Endothelial cell of umbilical vein (primary cell): ENCODE measurements at regions not wholly inside any gene's neighbourhood (a gene's known extent, or its start where the extent isn't known, plus 50 kb on each side); places are given as distances from the start of the nearest gene placed in this dataset.

ENCODE experiments used
- BruUV-seq: library from RNA; stranded (reverse); fragments of 400-500 nt; replicated peaks from 2 replicates; lab custom pipeline; 2021; lab: Mats Ljungman, UMichigan
- CTCF ChIA-PET: fragments of 300-600, 350-600 bp; sonication (Branson Sonifier 250); formaldehyde crosslinking; loops from one replicate; lab custom pipeline; 2021; ENCODE audit warnings: antibody characterized with exemption, inconsistent platforms; lab: Charles Lee
- POLR2A ChIA-PET: fragments of 300-600, 350-600 bp; sonication (Branson Sonifier 250); formaldehyde crosslinking; loops from one replicate; lab custom pipeline; 2021; ENCODE audit warnings: antibody characterized with exemption, inconsistent platforms; lab: Charles Lee
- DNase-seq: peaks from one replicate; pipeline ENCODE4 v3.0.0-alpha.2; 2011; ENCODE audit warnings: low read depth, low spot score
- FAIRE-seq: peaks from 2 replicates; lab custom pipeline; 2011; peaks lifted over from hg19 to GRCh38; lab: Jason Lieb, UNC
- H2AFZ ChIP-seq: 2 replicates; pipeline ENCODE4 v1.6.0; 2012; ENCODE audit warnings: low read depth, low read length, control low read depth, inconsistent platforms
- H3K27ac ChIP-seq: 2 replicates; pipeline ENCODE4 v1.5.1; 2011; ENCODE audit warnings: low read depth, mild to moderate bottlenecking, control low read depth, low read length, moderate library complexity; ENCODE audit not compliant: insufficient read depth
- H3K27me3 ChIP-seq, 2 experiments: 2 replicates each; pipeline versions ENCODE4 v1.6.0 to v1.6.1; 2011; ENCODE audit warnings: low read length in 2 of 2, mixed read lengths in 1 of 2; ENCODE audit not compliant: control insufficient read depth in 2 of 2, insufficient read depth in 2 of 2
- H3K36me3 ChIP-seq, 2 experiments: 2 replicates in 1 of 2; 3 replicates in 1 of 2; pipeline ENCODE4 v1.5.1; 2011; ENCODE audit warnings: low read length in 2 of 2, mild to moderate bottlenecking in 1 of 2, moderate library complexity in 1 of 2; ENCODE audit not compliant: control insufficient read depth in 2 of 2, insufficient read depth in 2 of 2; ENCODE audit errors: extremely low read depth in 1 of 2
- H3K4me1 ChIP-seq: 3 replicates; pipeline ENCODE4 v1.5.1; 2011; ENCODE audit warnings: mild to moderate bottlenecking, low read length; ENCODE audit not compliant: control insufficient read depth, insufficient read depth; ENCODE audit errors: extremely low read depth
- H3K4me2 ChIP-seq: 2 replicates; pipeline ENCODE4 v1.6.1; 2011; ENCODE audit warnings: low read length, control low read depth, mixed read lengths; ENCODE audit not compliant: insufficient read depth
- H3K4me3 ChIP-seq, 3 experiments: fragments of 200-600 bp in 1 of 3; sonication (generic), shearing (Covaris generic) in 1 of 3; replicated peaks in 1 of 3; 2 replicates each; pipeline ENCODE4 v1.5.1; 2011 to 2016; ENCODE audit warnings: control low read depth in 3 of 3, low read length in 3 of 3, mild to moderate bottlenecking in 2 of 3, inconsistent platforms in 1 of 3, low read depth in 1 of 3, moderate library complexity in 1 of 3; ENCODE audit not compliant: insufficient read depth in 1 of 3
- H3K79me2 ChIP-seq: 2 replicates; pipeline ENCODE4 v1.6.0; 2012; ENCODE audit warnings: low read length, inconsistent platforms; ENCODE audit not compliant: control insufficient read depth, insufficient read depth
- H3K9ac ChIP-seq: replicated peaks from 2 replicates; pipeline ENCODE3; 2011; ENCODE audit warnings: low read length, control low read depth; ENCODE audit not compliant: insufficient read depth; ENCODE audit errors: extremely low read depth
- H3K9me1 ChIP-seq: replicated peaks from 3 replicates; pipeline ENCODE4 v1.6.0; 2011; ENCODE audit warnings: mild to moderate bottlenecking, low read length; ENCODE audit not compliant: control insufficient read depth, insufficient read depth; ENCODE audit errors: extremely low read depth
- H3K9me3 ChIP-seq: replicated peaks from 2 replicates; pipeline ENCODE4 v1.5.1; 2012; ENCODE audit warnings: low read length, inconsistent platforms; ENCODE audit not compliant: control insufficient read depth, insufficient read depth
- H4K20me1 ChIP-seq: replicated peaks from 2 replicates; pipeline ENCODE3; 2011; ENCODE audit warnings: mild to moderate bottlenecking, low read length; ENCODE audit not compliant: control insufficient read depth, insufficient read depth; ENCODE audit errors: extremely low read depth
- EZH2 ChIP-seq: IDR thresholded peaks from 2 replicates; pipeline ENCODE4 v1.6.1; 2012; ENCODE audit warnings: borderline replicate concordance, low read depth, mild to moderate bottlenecking, moderate library complexity, low read length, inconsistent platforms; ENCODE audit not compliant: severe bottlenecking
- FOS ChIP-seq: IDR thresholded peaks from 2 replicates; pipeline ENCODE4 v1.6.1; 2011; ENCODE audit warnings: mild to moderate bottlenecking, low read length, moderate library complexity, borderline replicate concordance; ENCODE audit not compliant: insufficient read depth
- GATA2 ChIP-seq: IDR thresholded peaks from 2 replicates; pipeline ENCODE4 v1.7.0; 2011; ENCODE audit warnings: low read depth, mild to moderate bottlenecking, moderate library complexity, mixed read lengths, low read length; ENCODE audit not compliant: insufficient read length, insufficient read depth
- JUN ChIP-seq: IDR thresholded peaks from 2 replicates; pipeline ENCODE4 v1.6.1; 2011; ENCODE audit warnings: borderline replicate concordance, low read depth; ENCODE audit not compliant: insufficient read length, insufficient read depth
- MYC ChIP-seq: IDR thresholded peaks from one replicate; pipeline ENCODE4 v1.6.1; 2011; ENCODE audit warnings: mild to moderate bottlenecking, low read depth, low read length
- POLR2A ChIP-seq: IDR thresholded peaks from 2 replicates; pipeline ENCODE4 v1.6.1; 2012; ENCODE audit warnings: low read depth, mild to moderate bottlenecking, control low read depth, low read length
- POLR2AphosphoS5 ChIP-seq: IDR thresholded peaks from 2 replicates; pipeline ENCODE4 v1.6.1; 2012; ENCODE audit warnings: low read depth, mild to moderate bottlenecking, control low read depth, low read length, moderate library complexity; ENCODE audit not compliant: insufficient read depth
- dilution Hi-C: fragments of 300-500 bp; cut with MboI; formaldehyde crosslinking; loops from one replicate; pipeline ENCODE4 v1.15.0; 2019; ENCODE audit warnings: low sequenced_read_pairs; ENCODE audit not compliant: extremely low pct_ligation_motif_present
- intact Hi-C: fragments of 100-400 bp; cut with micrococcal nuclease; formaldehyde crosslinking; loops from one replicate; pipeline ENCODE4 v1.10.0; 2022
- TF ChIP-seq, protein P1 (sequence below), 2 donors: IDR thresholded peaks; 1 replicate in 1 of 2; 2 replicates in 1 of 2; pipeline ENCODE4 v1.5.1; 2011; ENCODE audit warnings: low read length in 2 of 2, mild to moderate bottlenecking in 2 of 2, moderate library complexity in 2 of 2, control low read depth in 1 of 2, inconsistent platforms in 1 of 2, low read depth in 1 of 2; ENCODE audit not compliant: insufficient read depth in 1 of 2; ENCODE audit errors: extremely low read depth in 1 of 2
- TF ChIP-seq, protein P2 (sequence below): IDR thresholded peaks from 2 replicates; pipeline ENCODE4 v1.6.1; 2011; ENCODE audit not compliant: insufficient read depth, insufficient read length

DNA sequence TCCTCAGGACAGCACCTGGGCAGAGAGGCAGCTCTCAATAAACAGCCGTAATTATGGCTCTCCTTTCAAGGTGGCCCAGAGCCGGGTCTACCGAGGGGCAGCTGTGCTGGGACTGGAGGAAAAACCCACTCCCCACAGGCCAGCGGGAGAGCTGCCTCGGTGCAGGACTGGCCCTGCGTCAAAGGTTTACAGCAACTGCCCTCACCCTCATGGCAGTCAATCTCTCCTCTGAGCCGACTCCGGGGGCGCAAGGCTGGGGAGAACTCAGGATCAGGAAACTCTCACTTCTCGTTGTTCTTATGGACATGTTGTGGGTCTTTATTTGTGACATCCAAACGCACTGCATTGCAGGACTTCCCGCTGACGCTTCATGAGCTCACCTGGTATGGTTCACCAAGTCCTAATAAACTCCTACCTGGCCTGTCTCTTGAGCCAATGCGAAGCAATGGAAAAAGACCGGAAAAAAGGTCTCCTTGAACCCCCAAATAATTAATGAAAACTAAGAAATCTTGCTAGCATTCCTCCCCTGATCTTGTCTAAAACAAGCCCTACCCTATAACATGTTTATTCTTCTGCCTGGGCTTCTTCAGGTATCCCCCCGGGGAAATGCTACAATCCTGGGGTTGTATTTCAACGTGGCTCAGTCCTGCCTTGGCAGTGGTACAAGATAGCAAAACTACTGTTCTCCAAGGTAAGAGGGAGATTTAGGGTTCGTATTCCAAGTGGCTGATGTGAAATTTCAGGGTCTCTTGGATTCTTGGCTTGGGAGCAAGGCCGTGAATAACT, 50.1 kb upstream of the CDKN2AIP start:
- POLR2A ChIA-PET, result no interaction called here
- TF ChIP-seq MYC (no peak), GATA2 (no peak), FOS (no peak), JUN (no peak), EZH2 (no peak), POLR2A (no peak), POLR2AphosphoS5 (no peak)
- TF ChIP-seq, protein P1, sequence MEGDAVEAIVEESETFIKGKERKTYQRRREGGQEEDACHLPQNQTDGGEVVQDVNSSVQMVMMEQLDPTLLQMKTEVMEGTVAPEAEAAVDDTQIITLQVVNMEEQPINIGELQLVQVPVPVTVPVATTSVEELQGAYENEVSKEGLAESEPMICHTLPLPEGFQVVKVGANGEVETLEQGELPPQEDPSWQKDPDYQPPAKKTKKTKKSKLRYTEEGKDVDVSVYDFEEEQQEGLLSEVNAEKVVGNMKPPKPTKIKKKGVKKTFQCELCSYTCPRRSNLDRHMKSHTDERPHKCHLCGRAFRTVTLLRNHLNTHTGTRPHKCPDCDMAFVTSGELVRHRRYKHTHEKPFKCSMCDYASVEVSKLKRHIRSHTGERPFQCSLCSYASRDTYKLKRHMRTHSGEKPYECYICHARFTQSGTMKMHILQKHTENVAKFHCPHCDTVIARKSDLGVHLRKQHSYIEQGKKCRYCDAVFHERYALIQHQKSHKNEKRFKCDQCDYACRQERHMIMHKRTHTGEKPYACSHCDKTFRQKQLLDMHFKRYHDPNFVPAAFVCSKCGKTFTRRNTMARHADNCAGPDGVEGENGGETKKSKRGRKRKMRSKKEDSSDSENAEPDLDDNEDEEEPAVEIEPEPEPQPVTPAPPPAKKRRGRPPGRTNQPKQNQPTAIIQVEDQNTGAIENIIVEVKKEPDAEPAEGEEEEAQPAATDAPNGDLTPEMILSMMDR (IDR thresholded peaks at IDR 0.05; ENCODE audit: extremely low read depth in 1 of 2, insufficient read depth in 1 of 2, low read depth in 1 of 2, low read length in 2 of 2), result no peak
- TF ChIP-seq, protein P2, sequence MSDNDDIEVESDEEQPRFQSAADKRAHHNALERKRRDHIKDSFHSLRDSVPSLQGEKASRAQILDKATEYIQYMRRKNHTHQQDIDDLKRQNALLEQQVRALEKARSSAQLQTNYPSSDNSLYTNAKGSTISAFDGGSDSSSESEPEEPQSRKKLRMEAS, result no peak
- H3K4me3 ChIP-seq, result no peak overlapping the region
- H3K27me3 ChIP-seq, result peaks cover 2 to 6% of the 10 kb centered on the region in 2 experiments
- FAIRE-seq (no peak), DNase-seq (no peak)
- no peaks in the 10 kb centered on the region for H3K9me1 ChIP-seq
- no peak overlapping the region for H3K4me2 ChIP-seq
- H3K27ac ChIP-seq, result no peak overlapping the region
- H3K36me3 ChIP-seq, result no peaks in the 10 kb centered on the region
- dilution Hi-C loops, result no loop called here
- no peaks in the 10 kb centered on the region for H3K79me2 ChIP-seq
- no peak overlapping the region for H2AFZ ChIP-seq
- no peak overlapping the region for H3K9ac ChIP-seq
- CTCF ChIA-PET, result interaction anchor here (1.3 to 3.2 kb wide), 2 partner anchors 13 to 456 kb away, joined by 3 to 15 read pairs; no protein-coding TSS in a partner anchor
- peaks cover 3% of the 10 kb centered on the region for H3K4me1 ChIP-seq
- intact Hi-C loops, result no loop called here
- no TSS peak for BruUV-seq
- H3K9me3 ChIP-seq, result no peaks in the 10 kb centered on the region
- H4K20me1 ChIP-seq, result no peaks in the 10 kb centered on the region
